HG02870 (cell line): ENCODE measurements at regions not wholly inside any gene's neighbourhood (a gene's known extent, or its start where the extent isn't known, plus 50 kb on each side); places are given as distances from the start of the nearest gene placed in this dataset.
"Not testable (repeated sequence)": the region's sequence is repeated elsewhere in the genome, so short reads cannot be mapped to it uniquely, and the experiment has no call there.

Experiments
- ATAC-seq: cut with Tn5 transposase; IDR thresholded peaks from one replicate; pipeline ENCODE4 v1.9.1; 2021; ENCODE audit warnings: mild to moderate bottlenecking, moderate library complexity; ENCODE audit not compliant: unreplicated experiment

DNA sequence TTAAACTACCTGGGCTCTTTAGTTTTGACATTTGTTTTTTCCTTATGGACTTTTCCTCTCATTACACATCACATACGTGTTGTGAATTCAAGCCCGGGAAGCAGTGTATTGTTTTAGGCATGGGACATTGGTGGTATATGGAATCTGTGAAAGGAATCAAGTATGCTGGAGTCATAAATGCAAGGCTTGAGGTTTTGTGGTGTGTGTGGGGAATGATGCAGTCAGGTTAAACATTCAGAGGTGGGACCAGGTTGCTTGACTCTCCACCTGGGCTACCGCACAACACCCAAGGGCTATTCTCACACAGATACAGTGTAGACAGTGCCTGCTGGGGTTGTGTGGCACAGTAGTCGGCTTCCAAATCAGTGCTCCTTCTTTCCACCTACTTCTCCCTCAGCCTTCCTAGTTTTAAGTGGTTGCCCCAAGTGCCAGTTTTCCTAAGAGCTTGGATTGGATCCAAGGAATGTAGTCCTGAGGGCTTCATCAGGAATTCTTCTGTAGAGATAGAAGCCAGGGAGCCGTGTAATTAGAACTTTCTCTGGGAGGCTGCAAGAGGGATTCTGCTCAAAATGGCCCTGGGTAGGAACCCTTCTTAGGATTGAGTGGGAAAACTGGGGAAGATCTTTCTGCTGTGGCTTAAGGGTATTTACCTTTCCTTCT is 243.7 kb downstream of the C12orf75 start:
- no peak for ATAC-seq

DNA sequence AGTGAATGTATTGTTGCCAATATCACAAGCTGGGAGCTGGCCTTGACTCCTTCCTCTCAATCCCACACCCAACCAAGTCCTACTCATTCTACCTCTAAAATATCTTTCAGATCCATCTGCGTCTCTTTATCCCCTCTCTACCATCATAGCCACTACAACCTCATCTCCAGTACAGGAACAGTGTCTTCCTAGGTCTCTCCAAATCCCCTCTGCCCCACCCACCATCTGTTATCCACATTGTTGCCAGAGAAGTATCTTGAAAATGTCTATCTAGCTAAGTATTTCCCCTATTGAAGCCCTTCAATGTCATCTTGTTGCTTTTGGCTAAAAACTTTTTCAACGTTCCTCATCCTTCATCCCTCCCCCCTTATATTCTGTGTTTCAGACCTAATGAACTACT is 244.7 kb downstream of the C12orf75 start:
- no peak for ATAC-seq

DNA sequence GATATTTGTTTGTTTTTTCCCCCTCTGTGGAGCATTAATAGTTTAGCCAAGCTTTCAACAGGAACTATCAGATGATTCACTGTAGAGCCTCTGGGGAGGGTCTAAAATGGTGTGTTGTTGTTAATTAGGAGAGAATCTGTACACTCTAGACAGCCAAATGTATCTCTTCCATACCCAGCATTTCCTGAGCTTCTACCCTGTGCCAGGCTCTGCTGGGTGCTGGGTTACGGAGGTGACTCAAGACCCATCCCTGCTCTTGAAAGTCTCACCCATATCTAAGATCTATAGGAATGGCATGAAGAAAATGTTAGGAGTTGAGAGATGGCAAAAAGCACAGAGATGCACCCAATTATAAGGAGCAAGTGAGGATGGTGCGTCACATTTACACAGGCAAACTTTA is 245.8 kb downstream of the C12orf75 start:
- no peak for ATAC-seq

DNA sequence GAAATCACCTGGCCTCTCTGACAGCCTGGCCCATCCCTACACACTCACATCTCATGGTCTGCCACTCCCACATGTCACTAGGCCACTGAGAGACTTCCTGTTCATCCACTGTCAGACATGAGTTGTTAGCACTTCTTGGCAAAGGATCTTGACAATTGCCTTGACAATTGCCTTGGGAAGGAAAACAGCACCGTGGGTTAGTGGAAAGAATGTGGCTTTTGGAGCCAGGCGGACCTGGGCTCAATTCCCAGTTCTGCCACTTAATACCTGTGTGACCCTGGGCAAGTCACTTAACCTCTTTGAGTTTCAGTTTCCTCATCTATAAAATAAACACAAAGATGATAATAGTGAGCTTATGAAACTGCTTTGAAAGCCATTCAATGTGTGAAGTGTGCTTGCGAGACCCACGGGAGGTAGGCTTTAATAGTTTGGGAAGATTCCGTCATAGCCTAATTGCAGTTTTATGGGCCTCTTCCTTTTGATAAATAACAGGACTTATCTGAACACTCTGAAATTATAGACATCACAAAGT is 250.4 kb downstream of the C12orf75 start:
- no peak for ATAC-seq

DNA sequence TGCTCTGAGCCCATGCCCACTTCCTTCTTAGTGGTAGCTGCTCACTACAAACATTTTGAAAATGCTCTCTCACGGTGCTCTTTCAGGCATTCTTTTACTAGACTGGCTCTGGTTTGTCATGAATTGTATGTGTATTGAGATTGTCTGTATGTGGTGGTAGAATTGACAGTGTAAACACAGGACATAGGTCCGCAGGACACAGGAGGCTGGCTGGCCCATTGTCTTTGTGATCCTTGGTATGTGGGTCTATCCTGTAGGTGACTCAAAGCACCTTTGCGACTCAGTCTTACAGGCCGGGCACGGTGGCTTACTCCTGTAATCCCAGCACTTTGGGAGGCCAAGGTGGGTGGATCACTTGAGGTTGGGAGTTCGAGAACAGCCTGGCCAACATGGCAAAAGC is 250.9 kb downstream of the C12orf75 start:
- ATAC-seq = no peak

DNA sequence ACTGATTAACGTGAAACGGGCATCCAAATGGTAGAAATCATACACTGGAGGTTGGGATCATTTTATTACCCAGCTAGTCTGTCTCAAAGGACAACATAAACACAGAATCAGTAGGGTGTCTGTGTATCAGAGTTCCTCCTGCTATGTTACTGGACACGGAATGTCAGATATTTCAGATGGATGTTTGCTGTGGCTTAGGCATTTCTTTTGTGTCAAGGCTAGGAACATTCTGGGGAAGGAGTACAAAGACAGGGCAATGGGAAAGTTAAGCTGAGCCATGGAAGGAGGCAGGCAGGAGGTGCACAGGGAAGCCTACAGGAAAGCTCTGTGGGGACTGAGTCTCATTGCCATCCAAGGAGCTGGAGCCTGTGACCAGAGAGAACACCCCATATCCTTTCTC is 254.6 kb downstream of the C12orf75 start:
- no peak for ATAC-seq

DNA sequence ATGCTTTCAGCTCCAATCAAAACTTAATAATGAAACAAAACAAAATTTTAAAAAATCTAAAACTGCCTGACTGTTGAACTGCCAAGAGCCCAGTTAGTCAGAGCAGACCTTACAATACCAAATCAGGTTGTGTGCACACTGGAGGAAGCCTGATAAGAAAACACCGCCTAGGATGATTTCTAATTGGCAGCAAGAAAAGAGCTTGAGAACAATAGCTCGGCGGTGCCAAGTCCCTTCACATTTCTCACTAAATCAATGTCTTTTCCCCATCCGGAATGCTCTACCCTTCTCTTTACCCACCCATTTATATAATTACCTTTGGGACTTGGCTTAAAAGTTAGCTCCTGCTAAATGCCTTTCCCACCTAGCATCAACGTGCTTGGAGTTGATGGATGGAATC is 256.7 kb downstream of the C12orf75 start:
- no peak for ATAC-seq

DNA sequence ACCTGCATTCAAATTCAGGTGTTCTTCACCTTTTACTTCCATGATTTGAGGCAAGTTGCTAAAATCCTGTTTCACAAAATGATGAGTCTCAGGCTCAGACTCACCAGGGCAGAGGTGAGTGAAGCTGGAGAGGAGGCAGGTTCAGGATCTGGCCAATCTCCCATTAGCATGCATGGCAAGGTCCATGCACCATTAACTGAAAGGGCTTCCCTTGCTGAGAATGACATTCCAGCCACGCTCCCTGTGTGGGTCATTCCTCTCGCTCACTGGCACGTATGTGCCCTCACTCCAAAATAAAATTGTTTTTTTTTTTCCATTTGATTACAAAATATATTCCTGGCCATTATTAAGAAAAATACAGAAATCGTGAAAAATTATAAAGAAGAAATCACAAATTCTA is 257.6 kb downstream of the C12orf75 start:
- no peak for ATAC-seq

DNA sequence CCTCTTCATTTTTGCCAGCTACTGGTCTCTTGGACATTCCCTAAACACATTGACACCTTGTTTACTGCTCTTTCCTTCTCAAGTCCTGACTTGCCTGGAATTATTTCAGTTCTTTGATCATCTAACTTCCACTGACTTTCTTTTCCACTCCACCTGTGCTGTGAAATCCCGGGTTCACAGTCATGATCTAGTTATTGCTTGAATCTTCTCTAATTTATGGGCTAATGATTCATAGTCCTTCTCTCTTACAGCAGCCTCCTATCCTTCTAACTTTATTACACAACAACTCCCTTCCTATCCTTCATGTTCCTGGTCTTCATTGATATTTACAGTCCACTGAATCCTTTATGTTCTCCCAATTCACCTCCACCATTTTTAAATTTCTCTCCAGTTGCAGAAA is 260.1 kb downstream of the C12orf75 start:
- no peak for ATAC-seq

DNA sequence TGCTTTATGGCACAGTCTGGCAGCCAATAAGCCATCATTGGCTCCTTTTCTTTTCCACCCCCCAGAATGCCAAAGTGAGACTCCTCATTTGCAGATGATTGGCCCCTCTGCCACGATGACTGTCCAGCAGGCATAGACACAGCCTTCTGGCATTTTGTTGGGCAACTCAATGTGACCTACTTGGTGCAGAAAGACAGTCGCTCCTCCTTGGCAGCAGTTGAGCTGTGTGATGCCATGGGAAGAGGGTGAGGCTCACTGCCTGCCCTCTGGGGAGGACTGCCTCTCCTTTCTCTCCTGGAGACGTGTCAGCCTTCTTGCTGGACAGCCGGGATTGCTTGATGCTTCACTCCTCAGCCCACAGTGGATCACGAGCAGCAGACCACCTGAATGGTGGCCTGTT is 264.9 kb downstream of the C12orf75 start:
- no peak for ATAC-seq

DNA sequence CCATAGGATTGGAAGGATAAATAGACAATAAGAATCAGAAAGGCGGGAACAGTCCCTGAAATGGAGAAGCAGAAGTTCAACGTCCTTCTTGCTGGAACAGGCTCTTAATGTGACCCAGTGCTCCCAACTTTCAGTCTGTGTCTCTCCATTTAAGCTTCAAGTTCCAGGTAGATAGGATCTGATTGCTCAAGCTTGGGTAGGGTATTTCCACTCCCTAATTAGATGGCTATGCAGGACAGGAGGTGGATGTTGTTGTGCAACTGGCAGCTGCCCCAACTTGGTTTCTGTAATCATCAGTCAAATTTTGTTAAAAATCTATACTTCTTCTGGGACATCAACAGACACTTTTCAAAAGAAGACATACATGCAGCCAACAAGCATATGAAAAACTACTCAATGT is 266.2 kb downstream of the C12orf75 start:
- ATAC-seq = no peak

DNA sequence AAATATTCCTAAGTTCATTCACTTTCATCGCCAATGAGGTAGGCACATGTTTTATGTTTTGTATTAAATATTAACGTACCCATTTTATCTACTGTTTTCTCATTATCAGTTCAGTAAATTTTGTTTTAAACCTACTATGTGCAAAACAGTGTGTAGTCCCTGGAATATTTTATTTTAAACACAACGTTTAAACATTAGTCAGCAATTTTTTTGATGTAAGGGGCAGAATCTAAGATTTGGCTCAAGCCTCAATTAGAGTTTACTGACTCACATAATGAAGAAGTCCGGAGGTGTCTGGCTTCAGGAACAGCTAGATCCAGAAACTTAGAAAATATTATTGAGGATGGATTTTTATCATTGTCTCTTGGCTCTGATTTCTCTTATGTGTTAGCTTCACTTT is 267.5 kb downstream of the C12orf75 start:
- ATAC-seq = no peak

DNA sequence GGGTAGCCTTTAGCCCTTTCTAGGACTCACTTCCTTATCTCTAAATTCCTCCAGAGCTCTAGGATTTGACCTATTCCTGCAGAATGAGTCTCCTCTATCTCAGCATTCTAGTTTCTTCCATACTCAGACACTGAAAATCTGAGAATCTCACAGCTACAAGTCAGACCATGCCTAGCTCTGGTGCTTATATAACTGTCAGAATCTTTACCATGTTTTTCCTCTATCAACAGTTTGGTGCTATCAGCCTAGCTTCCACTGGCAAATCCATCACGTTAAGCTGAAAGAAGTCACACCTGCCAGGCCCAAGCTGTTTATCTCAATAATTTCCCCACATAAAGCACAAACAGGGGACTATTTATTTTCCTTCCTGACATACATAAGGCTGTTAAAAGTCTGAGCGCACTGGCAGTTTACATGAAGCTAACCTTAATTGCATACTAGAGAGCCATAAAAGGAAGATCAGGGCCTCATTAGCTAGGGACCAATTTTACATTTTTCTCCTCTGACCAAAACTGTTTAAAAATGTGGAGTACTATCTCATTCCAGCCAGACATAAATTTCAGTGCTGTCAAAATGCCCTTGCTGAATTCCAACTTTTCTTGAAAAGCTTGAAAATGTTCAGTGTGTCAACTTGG is 270.5 kb downstream of the C12orf75 start:
- ATAC-seq = no peak

DNA sequence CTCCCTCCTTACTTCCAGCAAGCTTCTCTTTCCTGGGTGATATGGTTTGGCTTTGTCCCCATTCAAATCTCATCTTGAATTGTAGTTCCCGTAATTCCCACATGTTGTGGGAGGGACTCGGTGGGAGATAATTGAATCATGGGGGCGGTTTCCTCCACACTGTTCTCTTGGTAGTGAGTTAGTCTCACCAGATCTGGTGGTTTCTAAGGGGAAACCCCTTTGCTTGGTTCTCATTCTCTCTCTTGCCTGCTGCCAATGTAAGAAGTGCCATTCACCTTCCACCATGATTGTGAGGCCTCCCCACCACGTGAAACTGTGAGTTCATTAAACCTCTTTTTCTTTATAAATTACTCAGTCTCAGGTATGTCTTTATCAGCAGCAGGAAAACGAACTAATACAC is 271.8 kb downstream of the C12orf75 start:
- not testable (repeated sequence) for ATAC-seq

DNA sequence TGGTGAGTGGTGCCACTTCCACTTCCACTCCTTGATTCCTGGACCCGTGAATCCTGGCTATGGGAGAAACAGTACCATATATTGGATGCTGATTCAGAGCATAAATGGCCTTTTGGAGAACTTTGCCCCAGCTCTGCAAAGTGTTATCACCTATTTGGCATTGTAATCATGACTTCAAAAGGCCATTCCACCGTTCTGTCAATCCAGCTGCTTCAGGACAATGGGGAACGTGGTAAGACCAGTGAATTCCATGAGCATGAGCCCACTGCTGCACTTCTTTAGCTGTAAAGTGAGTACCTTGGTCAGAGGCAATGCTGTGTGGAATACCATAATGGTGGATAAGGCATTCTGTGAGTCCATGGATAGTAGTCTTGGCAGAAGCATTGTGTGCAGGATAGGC is 273.8 kb downstream of the C12orf75 start:
- ATAC-seq = not testable (repeated sequence)

DNA sequence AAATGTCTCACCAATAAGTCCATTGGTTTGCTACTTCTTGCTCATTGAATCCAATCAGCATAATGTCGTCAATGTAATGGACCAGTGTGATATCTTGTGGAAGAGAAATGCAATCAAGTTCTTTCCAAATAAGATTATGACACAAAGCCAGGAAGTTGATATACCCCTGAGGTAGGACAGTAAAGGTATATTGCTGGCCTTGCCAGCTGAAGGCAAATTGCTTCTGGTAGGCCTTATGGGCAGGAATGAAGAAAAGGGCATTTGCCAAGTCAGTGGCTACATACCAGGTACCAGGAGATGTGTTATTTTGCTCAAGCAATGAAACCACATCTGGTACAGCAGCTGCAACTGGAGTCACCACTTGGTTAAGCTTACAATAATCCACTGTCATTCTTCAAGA is 276.1 kb downstream of the C12orf75 start:
- ATAC-seq = not testable (repeated sequence)

DNA sequence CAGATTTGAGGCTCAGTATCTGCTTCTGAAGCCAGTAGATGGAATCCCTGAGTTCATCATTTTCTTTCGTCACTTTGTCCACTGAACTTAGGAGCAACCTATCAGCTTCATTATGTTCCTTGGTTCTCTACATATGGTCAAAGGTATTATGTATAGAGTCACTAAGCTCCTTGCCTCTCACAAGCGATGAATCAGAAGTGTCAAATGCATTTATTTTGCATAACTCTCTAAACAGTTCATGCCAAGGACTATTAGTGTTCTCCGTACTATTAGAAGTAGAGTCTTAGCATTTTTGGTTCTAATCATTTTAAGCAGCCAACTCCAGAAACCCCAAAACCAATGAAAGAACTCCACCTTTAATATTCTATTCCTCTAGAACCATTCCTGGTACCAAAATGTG is 278.5 kb downstream of the C12orf75 start:
- not testable (repeated sequence) for ATAC-seq

DNA sequence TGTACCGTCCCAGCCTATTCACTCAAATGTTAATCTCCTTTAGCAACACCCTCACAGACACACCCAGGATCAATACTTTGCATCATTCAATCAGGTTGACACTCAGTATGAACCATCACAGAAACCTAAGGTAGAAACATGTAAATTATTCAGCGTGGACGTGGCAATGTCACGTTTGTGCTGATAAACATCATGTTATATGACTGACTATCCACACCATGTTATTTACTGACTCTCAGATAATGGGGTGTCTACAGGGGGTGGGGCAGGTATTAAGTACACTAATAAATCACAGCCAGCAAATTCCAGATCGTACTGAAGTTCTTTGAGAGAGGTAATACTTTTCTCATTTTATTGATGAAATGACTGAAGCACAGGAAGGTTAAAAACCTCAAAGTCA is 280.0 kb downstream of the C12orf75 start:
- ATAC-seq = no peak

DNA sequence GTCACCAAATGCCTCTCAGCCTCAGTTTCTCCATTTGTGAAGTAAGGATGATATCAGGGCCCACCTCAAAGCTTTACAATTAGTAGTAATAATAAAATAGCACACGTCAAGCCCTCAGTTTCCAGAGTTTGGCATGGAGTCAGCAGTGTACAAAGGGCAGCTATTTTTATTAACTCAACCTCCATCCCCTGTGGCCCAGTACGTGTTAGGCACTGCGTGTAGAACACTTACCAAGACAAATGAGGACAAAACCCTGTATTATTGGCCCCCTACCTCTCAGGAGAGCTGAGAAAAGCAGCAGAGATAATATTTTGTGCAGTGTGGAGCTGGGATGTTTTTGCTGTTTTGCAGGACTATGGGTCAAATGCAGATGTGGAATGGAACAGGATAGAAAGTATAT is 280.8 kb downstream of the C12orf75 start:
- ATAC-seq = no peak

DNA sequence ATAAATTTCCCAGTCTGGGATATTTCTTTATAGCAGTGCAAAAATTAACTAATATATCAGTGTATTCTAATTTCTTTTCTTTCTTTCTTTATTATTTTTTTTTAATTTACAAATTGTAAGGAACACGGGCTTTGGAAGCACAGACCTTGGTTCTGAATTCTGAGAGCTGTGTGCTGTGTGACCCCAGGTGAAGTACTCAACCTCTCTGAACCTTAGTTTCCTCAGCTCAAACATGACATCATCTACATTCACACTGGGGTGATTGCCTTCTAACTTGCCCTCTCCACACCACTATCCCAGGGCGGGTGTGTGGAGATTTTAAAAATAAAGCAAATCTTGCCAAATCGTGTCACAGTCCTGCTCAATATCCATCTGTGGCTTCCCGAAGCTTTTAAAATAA is 282.8 kb downstream of the C12orf75 start:
- no peak for ATAC-seq

DNA sequence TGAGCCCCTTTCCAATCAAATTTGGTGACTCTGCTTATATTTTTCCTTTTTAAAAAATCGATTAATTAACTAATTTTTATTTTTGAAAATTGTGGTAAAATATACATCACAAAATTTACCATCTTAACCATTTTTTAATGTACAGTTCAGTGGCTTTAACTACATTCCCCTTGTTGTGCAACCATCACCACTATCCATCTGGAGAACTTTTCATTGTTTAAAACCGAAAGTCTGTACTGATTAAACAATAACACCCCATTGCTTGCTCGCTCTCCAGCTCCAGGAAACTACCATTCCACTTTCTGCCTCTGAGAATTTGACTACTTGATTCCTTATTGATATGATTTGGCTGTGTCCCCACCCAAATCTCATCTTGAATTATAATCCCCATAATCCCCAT is 283.4 kb downstream of the C12orf75 start:
- ATAC-seq = no peak

DNA sequence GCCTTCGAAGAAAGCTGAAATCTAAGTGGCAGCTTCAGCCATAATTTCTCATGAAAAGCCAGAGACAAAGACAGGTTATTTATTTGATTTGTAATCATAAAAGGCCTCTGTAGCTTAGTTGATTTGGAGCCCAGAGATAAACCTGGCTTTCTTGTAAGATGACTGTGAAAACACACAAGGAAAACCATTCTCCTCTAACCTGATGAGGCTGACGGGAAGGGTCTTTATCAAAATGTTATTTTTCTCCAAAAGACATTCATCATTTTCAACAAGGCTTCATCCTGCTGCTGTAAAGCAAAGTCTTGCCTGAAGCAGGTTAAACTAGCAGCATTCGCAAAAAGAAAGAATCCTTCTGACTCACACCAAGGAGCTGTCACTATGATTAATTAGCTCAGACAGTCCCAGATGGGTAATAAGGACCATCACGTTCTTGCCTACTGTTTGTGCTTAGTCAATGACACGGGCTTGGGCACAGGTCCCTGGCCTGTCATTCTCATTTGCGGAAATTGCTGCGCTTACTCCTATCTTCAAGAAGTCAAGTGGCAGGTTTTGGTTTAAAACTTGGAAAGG is 286.6 kb downstream of the C12orf75 start:
- no peak for ATAC-seq
